ENCODE measurements at regions not wholly inside any gene's neighbourhood (a gene's known extent, or its start where the extent isn't known, plus 50 kb on each side); places are given as distances from the start of the nearest gene placed in this dataset.

DNA sequence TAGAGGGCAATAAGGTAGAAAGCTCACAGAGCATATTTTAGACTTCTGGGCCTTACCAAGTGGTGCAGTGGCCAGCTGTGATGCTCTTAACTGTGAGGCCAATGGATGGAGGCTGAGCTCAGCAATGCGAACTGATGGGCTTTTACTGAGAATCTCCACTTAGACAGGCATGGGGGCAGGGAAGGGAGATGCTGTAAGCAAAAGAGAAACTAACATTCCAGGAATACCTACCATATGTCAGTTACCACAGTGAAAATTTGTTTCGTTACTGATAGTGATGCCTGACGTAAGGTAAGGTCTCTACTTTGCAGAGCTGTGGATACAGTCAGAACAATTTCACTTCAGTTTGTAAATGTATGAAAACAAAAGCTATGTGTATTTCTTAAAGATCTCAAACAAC is 250.6 kb upstream of the ZFHX3 start:
- no peak overlapping the region for H3K4me3 ChIP-seq (ENCODE audit: low read depth, low read length)
- TF ChIP-seq, protein P1, sequence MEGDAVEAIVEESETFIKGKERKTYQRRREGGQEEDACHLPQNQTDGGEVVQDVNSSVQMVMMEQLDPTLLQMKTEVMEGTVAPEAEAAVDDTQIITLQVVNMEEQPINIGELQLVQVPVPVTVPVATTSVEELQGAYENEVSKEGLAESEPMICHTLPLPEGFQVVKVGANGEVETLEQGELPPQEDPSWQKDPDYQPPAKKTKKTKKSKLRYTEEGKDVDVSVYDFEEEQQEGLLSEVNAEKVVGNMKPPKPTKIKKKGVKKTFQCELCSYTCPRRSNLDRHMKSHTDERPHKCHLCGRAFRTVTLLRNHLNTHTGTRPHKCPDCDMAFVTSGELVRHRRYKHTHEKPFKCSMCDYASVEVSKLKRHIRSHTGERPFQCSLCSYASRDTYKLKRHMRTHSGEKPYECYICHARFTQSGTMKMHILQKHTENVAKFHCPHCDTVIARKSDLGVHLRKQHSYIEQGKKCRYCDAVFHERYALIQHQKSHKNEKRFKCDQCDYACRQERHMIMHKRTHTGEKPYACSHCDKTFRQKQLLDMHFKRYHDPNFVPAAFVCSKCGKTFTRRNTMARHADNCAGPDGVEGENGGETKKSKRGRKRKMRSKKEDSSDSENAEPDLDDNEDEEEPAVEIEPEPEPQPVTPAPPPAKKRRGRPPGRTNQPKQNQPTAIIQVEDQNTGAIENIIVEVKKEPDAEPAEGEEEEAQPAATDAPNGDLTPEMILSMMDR (IDR thresholded peaks at IDR 0.05; ENCODE audit: low read depth, low read length): no peak

DNA sequence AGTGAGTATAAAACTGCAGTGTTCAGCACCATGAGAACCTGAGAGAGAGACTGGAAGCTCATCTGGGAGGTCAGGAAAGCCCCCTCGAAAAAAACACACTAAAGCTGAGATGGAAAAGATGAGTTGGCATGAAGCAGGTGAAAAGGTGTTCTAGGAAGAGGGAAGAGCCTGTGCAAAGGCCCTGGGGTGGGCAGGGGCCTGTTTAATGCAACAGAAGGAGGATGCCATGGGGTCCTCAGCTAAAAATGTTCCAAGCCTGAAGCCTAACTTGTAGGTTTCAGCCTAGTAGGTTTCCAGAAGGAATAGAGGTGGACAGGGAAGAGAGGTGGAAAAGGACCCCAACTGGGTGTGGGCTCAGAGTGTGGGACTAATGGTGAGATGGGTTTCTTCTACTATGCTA is 242.3 kb upstream of the ZFHX3 start:
- TF ChIP-seq, protein P1 (IDR thresholded peaks at IDR 0.05; ENCODE audit: low read depth, low read length): no peak
- no peak overlapping the region for H3K4me3 ChIP-seq (ENCODE audit: low read depth, low read length)

DNA sequence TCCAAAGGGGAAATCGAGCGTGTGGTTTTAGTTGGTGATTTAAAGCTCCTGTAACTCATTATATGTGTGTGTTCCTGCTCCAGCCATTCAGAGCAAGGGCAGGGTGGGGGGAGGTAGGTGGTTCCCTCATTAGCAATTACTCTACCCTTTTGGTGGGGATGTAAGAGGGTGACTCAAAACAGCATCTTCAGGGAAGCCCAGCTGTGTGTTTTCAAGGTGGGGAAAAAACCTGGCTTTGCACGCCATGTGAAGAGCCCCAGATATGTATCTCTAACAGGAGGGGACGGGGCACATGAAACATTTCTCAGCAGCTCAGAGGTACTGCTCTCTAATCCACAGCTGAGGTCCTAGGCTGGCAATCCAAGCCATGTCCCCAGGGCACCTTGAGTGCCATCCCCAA is 241.3 kb upstream of the ZFHX3 start:
- H3K4me3 ChIP-seq (ENCODE audit: low read depth, low read length): no peak overlapping the region

DNA sequence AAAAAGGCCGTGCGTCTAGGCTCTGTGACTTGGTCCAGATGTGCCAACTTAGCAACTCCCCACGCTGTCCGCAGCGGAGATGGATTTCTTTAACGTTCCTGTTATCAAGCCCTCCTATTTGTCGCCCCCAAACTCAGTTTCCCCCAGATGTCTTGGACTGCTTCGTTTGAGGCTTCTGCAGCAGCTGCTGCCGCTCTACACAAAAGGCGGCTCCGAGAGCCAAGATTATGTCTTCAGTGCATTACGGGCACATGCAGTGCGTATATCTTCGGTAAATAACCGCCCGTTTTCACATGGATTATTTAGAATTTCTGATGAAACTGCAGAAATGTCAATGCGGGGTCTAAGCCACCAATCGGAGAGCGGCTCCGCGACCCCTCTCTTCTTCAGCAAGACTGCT is 240.6 kb upstream of the ZFHX3 start:
- TF ChIP-seq, protein P1 (IDR thresholded peaks at IDR 0.05; ENCODE audit: low read depth, low read length): no peak
- H3K4me3 ChIP-seq (ENCODE audit: low read depth, low read length): no peak overlapping the region

More for the DNA sequence above, 241.3 kb upstream of the ZFHX3 start:
- TF ChIP-seq, protein P1 (IDR thresholded peaks at IDR 0.05; ENCODE audit: low read depth, low read length): no peak

DNA sequence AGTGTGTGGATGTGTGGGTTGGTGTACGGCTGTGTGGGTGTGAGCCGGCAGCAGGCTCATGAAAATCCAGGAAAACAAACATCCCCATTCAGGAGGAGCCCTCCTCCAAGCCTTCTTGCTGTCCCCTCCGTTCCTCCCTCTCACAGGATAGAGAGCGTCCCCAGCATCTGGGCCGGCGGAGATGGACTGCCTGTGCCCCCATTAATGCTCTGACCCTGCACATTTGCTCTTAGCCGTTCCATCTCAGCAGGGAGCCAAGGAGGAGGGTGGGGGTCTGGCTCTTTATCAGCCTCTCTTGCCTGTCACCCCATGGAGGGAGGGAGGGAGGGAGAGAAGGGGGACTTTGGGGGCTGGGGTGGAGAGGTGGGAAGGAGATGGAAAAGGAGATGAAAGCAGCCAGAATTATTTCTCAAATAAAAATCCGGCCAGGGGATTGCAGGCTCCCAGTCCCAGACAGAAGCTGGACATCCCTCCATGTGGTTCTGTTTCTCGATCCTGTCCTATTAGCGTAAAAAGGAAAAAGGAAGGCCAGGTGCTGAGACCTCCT is 240.0 kb upstream of the ZFHX3 start:
- no peak overlapping the region for H3K4me3 ChIP-seq (ENCODE audit: low read depth, low read length)
- TF ChIP-seq, protein P1 (IDR thresholded peaks at IDR 0.05; ENCODE audit: low read depth, low read length): no peak

DNA sequence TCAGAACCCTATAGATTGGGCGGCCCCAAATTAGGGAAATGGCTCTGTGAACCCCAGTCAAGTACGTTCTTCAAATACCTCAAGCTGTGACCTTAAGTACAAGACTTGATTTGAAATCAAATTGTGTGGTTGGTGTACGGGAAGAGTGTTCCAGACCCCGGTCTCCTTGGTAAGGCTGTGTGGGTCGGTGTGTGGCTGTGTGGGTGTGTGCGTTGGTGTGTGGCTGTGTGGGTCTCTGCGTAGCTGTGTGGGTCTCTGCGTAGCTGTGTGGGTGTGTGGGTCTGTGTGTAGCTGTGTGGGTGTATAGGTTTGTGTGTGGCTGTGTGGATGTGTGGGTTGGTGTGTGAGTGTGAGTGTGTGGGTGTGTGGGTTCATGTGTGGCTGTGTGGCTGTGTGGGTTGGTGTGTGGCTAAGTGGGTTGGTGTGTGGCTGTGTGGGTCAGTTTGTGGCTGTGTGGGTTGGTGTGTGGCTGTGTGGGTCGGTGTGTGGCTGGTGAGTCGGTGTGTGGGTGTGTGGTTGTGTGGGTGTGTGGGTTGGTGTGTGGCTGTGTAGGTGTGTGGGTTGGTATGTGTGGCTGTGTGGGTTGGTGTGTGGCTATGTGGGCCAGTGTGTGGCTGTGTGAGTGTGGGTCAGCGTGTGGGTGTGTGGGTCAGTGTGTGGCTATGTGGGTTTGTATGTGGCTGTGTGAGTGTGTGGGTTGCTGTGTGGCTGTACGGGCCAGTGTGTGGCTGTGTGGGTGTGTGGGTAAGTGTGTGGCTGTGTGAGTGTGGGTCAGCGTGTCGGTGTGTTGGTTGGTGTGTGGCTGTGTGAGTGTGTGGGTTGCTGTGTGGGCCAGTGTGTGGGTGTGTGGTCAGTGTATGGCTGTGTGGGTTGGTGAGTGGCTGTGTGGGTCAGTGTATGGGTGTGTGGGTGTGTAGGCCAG is 238.7 kb upstream of the ZFHX3 start:
- TF ChIP-seq, protein P1 (IDR thresholded peaks at IDR 0.05; ENCODE audit: low read depth, low read length): no peak

More for the DNA sequence above, 238.7 kb upstream of the ZFHX3 start:
- H3K4me3 ChIP-seq (ENCODE audit: low read depth, low read length): no peak overlapping the region

Data from WI38 (cell line).